HEK293T (cell line): ENCODE measurements at regions not wholly inside any gene's neighbourhood (a gene's known extent, or its start where the extent isn't known, plus 50 kb on each side); places are given as distances from the start of the nearest gene placed in this dataset.

Experiments
- BHLHE40 ChIP-seq: fragments of 450-650 bp; IDR thresholded peaks from 2 replicates; pipeline ENCODE4 v1.6.1; 2016; ENCODE audit warnings: mild to moderate bottlenecking, moderate library complexity, borderline replicate concordance
- CTBP1 ChIP-seq: fragments of 450-650 bp; IDR thresholded peaks from 2 replicates; pipeline ENCODE4 v1.6.1; 2016; ENCODE audit warnings: borderline replicate concordance
- ELF4 ChIP-seq: fragments of 450-650 bp; IDR thresholded peaks from 2 replicates; pipeline ENCODE4 v1.6.1; 2017; ENCODE audit warnings: antibody characterized with exemption
- FOXA1 ChIP-seq: fragments of 450-650 bp; IDR thresholded peaks from 2 replicates; pipeline ENCODE4 v1.6.1; 2016; ENCODE audit warnings: mild to moderate bottlenecking
- FOXK2 ChIP-seq: fragments of 450-650 bp; IDR thresholded peaks from 2 replicates; pipeline ENCODE4 v1.6.1; 2016; ENCODE audit warnings: mild to moderate bottlenecking
- FOXM1 ChIP-seq: fragments of 450-650 bp; IDR thresholded peaks from 2 replicates; pipeline ENCODE4 v1.6.1; 2017; ENCODE audit warnings: mild to moderate bottlenecking, borderline replicate concordance
- HDGF ChIP-seq: fragments of 450-650 bp; IDR thresholded peaks from 2 replicates; pipeline ENCODE4 v1.6.1; 2017; ENCODE audit warnings: antibody characterized with exemption, borderline replicate concordance
- L3MBTL2 ChIP-seq: fragments of 450-650 bp; conservative IDR thresholded peaks from 2 replicates; pipeline ENCODE4 v1.6.1; 2016; ENCODE audit warnings: mild to moderate bottlenecking
- LEF1 ChIP-seq: fragments of 450-650 bp; IDR thresholded peaks from 2 replicates; pipeline ENCODE4 v1.6.1; 2017; ENCODE audit warnings: mild to moderate bottlenecking, borderline replicate concordance
- NFRKB ChIP-seq: fragments of 450-650 bp; IDR thresholded peaks from 2 replicates; pipeline ENCODE4 v1.6.1; 2016; ENCODE audit warnings: mild to moderate bottlenecking, moderate library complexity
- SP1 ChIP-seq: fragments of 450-650 bp; IDR thresholded peaks from 2 replicates; pipeline ENCODE4 v1.6.1; 2017
- SUZ12 ChIP-seq: fragments of 450-650 bp; IDR thresholded peaks from 2 replicates; pipeline ENCODE4 v1.6.1; 2016; ENCODE audit warnings: mild to moderate bottlenecking
- TARDBP ChIP-seq: fragments of 450-650 bp; IDR thresholded peaks from 2 replicates; pipeline ENCODE4 v1.6.1; 2016

GRCh38 chr1:9440261-9440660 is 99.0 kb upstream of the SLC25A33 start:
- no peak for TF ChIP-seq FOXA1
- no peak for TF ChIP-seq SP1
- no peak for TF ChIP-seq LEF1
- no peak for TF ChIP-seq BHLHE40
- no peak for TF ChIP-seq TARDBP
- TF ChIP-seq ELF4: no peak
- TF ChIP-seq L3MBTL2: no peak
- no peak for TF ChIP-seq CTBP1
- TF ChIP-seq FOXK2: no peak
- TF ChIP-seq HDGF: no peak
- no peak for TF ChIP-seq FOXM1
- no peak for TF ChIP-seq SUZ12
- no peak for TF ChIP-seq NFRKB
